GM12878 (cell line): ENCODE measurements at regions not wholly inside any gene's neighbourhood (a gene's known extent, or its start where the extent isn't known, plus 50 kb on each side); places are given as distances from the start of the nearest gene placed in this dataset.

Source experiments
- ATAC-seq: fragments of 200-7000 bp; cut with Tn5 transposase; 3 replicates; pipeline ENCODE4 v1.9.1; 2020; ENCODE audit warnings: mild to moderate bottlenecking, moderate library complexity
- BruUV-seq: library from RNA; stranded (reverse); fragments of 400-500 nt; replicated peaks from 2 replicates; lab custom pipeline; 2021; lab: Mats Ljungman, UMichigan
- CTCF ChIA-PET: fragments of 300-600 bp; sonication (Branson Sonifier 250); formaldehyde crosslinking; extraction: SDS; loops from one replicate; lab custom pipeline; 2021; ENCODE audit warnings: inconsistent platforms; lab: Yijun Ruan, JAX
- POLR2A ChIA-PET: fragments of 350-600 bp; formaldehyde crosslinking; extraction: SDS; loops from one replicate; lab custom pipeline; 2021; ENCODE audit warnings: inconsistent platforms; lab: Charles Lee
- RAD21 ChIA-PET: fragments of 300-600 bp; sonication (Branson Sonifier 250); formaldehyde crosslinking; loops from one replicate; lab custom pipeline; 2023; ENCODE audit warnings: antibody characterized with exemption; ENCODE audit not compliant: unreplicated experiment; lab: Charles Lee
- SMC1A ChIA-PET: fragments of 300-600 bp; sonication (Branson Sonifier 250); formaldehyde crosslinking; loops from one replicate; lab custom pipeline; 2023; ENCODE audit not compliant: unreplicated experiment, uncharacterized antibody; lab: Charles Lee
- DNase-seq: peaks from one replicate; pipeline ENCODE4 v3.0.0-alpha.2; 2011; ENCODE audit warnings: low read depth, low spot score
- FAIRE-seq: peaks from 3 replicates; lab custom pipeline; 2011; peaks lifted over from hg19 to GRCh38; lab: Jason Lieb, UNC
- H2AFZ ChIP-seq: 2 replicates; pipeline ENCODE4 v1.6.0; 2011; ENCODE audit warnings: low read depth, low read length, control low read depth; ENCODE audit not compliant: control insufficient read depth
- H3K27ac ChIP-seq: 2 replicates; pipeline ENCODE4 v1.5.1; 2011; ENCODE audit warnings: control low read depth; ENCODE audit not compliant: control insufficient read depth, insufficient read depth
- H3K27me3 ChIP-seq, 2 experiments: replicated peaks in 1 of 2; 2 replicates each; pipeline versions ENCODE4 v1.6.0 to v1.6.1; 2011; ENCODE audit warnings: low read length in 1 of 2; ENCODE audit not compliant: control insufficient read depth in 2 of 2, insufficient read depth in 2 of 2
- H3K36me3 ChIP-seq, 2 experiments: 2 replicates each; pipeline ENCODE4 v1.5.1; 2011; ENCODE audit warnings: low read length in 1 of 2; ENCODE audit not compliant: control insufficient read depth in 2 of 2, insufficient read depth in 2 of 2
- H3K4me1 ChIP-seq: 2 replicates; pipeline ENCODE4 v1.6.1; 2011; ENCODE audit warnings: mild to moderate bottlenecking, low read length, moderate library complexity, mixed read lengths; ENCODE audit not compliant: control insufficient read depth, insufficient read depth
- H3K4me2 ChIP-seq: 2 replicates; pipeline ENCODE4 v1.6.0; 2011; ENCODE audit warnings: control low read depth; ENCODE audit not compliant: control insufficient read depth, insufficient read depth
- H3K4me3 ChIP-seq: fragments of 200-600 bp; sonication (generic); 2 replicates; pipeline ENCODE4 v1.5.1; 2016
- H3K79me2 ChIP-seq: 2 replicates; pipeline ENCODE4 v1.6.0; 2011; ENCODE audit warnings: low read length; ENCODE audit not compliant: control insufficient read depth, insufficient read depth
- H3K9ac ChIP-seq: 2 replicates; pipeline ENCODE4 v1.8.0; 2011; ENCODE audit warnings: low read length, control low read depth, mixed read lengths; ENCODE audit not compliant: control insufficient read depth, insufficient read depth
- H3K9me3 ChIP-seq: replicated peaks from 3 replicates; pipeline ENCODE4 v1.5.1; 2011; ENCODE audit warnings: mild to moderate bottlenecking, low read length; ENCODE audit not compliant: control insufficient read depth, insufficient read depth
- H4K20me1 ChIP-seq: 2 replicates; pipeline ENCODE4 v1.6.0; 2011; ENCODE audit not compliant: control insufficient read depth, insufficient read depth
- BCL11A ChIP-seq: IDR thresholded peaks from 2 replicates; pipeline ENCODE4 v1.6.1; 2011; ENCODE audit warnings: low read depth, low read length
- BHLHE40 ChIP-seq, 2 experiments: fragments of 450-650 bp in 1 of 2; IDR thresholded peaks; 2 replicates each; pipeline ENCODE4 v1.6.1; 2011 to 2017; ENCODE audit warnings: low read depth in 2 of 2, borderline replicate concordance in 1 of 2, improper control_type of control experiment in 1 of 2, low read length in 1 of 2, mild to moderate bottlenecking in 1 of 2
- BMI1 ChIP-seq: fragments of 450-650 bp; IDR thresholded peaks from 2 replicates; pipeline ENCODE4 v1.6.1; 2016; ENCODE audit warnings: mild to moderate bottlenecking, moderate library complexity, borderline replicate concordance
- GABPA ChIP-seq: IDR thresholded peaks from 2 replicates; pipeline ENCODE4 v1.6.1; 2014; ENCODE audit warnings: antibody characterized with exemption, low read depth, mild to moderate bottlenecking, inconsistent platforms
- IKZF1 ChIP-seq: fragments of 450-650 bp; conservative IDR thresholded peaks from 2 replicates; pipeline ENCODE4 v1.6.1; 2017; ENCODE audit warnings: antibody characterized with exemption, mild to moderate bottlenecking
- IKZF2 ChIP-seq, 2 experiments: fragments of 450-650 bp; IDR thresholded peaks; 2 replicates each; pipeline ENCODE4 v1.6.1; 2017; ENCODE audit warnings: mild to moderate bottlenecking in 2 of 2, moderate library complexity in 2 of 2
- IRF4 ChIP-seq: IDR thresholded peaks from 2 replicates; pipeline ENCODE4 v1.6.1; 2011; ENCODE audit warnings: low read depth, low read length
- MEF2A ChIP-seq: IDR thresholded peaks from 2 replicates; pipeline ENCODE4 v1.6.1; 2011; ENCODE audit warnings: low read depth, mild to moderate bottlenecking, low read length, moderate library complexity; ENCODE audit not compliant: insufficient read depth
- MTA3 ChIP-seq: IDR thresholded peaks from 2 replicates; pipeline ENCODE4 v1.6.1; 2012; ENCODE audit warnings: low read length, inconsistent platforms, borderline replicate concordance
- MYC ChIP-seq: IDR thresholded peaks from 2 replicates; pipeline ENCODE4 v1.6.1; 2011; ENCODE audit warnings: mild to moderate bottlenecking, low read length, moderate library complexity, inconsistent platforms; ENCODE audit not compliant: insufficient read depth, insufficient replicate concordance, insufficient read length, severe bottlenecking
- NFXL1 ChIP-seq: fragments of 450-650 bp; IDR thresholded peaks from 2 replicates; pipeline ENCODE4 v1.6.1; 2017; ENCODE audit warnings: antibody characterized with exemption, mild to moderate bottlenecking, borderline replicate concordance
- NFYA ChIP-seq: IDR thresholded peaks from 2 replicates; pipeline ENCODE4 v1.6.1; 2011; ENCODE audit warnings: low read depth, mild to moderate bottlenecking, low read length, improper control_type of control experiment, borderline replicate concordance
- NRF1 ChIP-seq: conservative IDR thresholded peaks from 2 replicates; pipeline ENCODE4 v1.6.1; 2011; ENCODE audit warnings: mild to moderate bottlenecking, low read depth, low read length, improper control_type of control experiment
- PAX8 ChIP-seq: fragments of 450-650 bp; IDR thresholded peaks from 2 replicates; pipeline ENCODE4 v1.6.1; 2017; ENCODE audit warnings: mild to moderate bottlenecking, moderate library complexity
- RCOR1 ChIP-seq: conservative IDR thresholded peaks from 2 replicates; pipeline ENCODE4 v1.6.1; 2012; ENCODE audit warnings: low read depth, low read length, improper control_type of control experiment
- SIX5 ChIP-seq: IDR thresholded peaks from 2 replicates; pipeline ENCODE4 v1.6.1; 2011; ENCODE audit warnings: mild to moderate bottlenecking, low read depth, low read length, moderate library complexity; ENCODE audit not compliant: severe bottlenecking
- STAT3 ChIP-seq: IDR thresholded peaks from 2 replicates; pipeline ENCODE4 v1.6.1; 2011; ENCODE audit warnings: low read depth, low read length, improper control_type of control experiment
- SUZ12 ChIP-seq: fragments of 200-600 bp; sonication (generic); IDR thresholded peaks from one replicate; pipeline ENCODE4 v1.6.1; 2018; ENCODE audit warnings: antibody characterized with exemption, mild to moderate bottlenecking; ENCODE audit not compliant: unreplicated experiment
- ZNF24 ChIP-seq: fragments of 450-650 bp; IDR thresholded peaks from 2 replicates; pipeline ENCODE4 v1.6.1; 2017; ENCODE audit warnings: antibody characterized with exemption, mild to moderate bottlenecking
- ZNF384 ChIP-seq: IDR thresholded peaks from 2 replicates; pipeline ENCODE4 v1.6.1; 2012; ENCODE audit warnings: low read depth, mild to moderate bottlenecking, low read length, improper control_type of control experiment, borderline replicate concordance
- WGBS: methylation state at CpG from one replicate; pipeline ENCODE4 v1.1.6; 2016; ENCODE audit warnings: low lambda C conversion rate; ENCODE audit not compliant: insufficient replicate concordance, insufficient coverage; ENCODE audit errors: missing lambda C conversion rate; 5-methylcytosine and 5-hydroxymethylcytosine counted together
- in situ Hi-C: fragments of 300-500 bp; cut with MboI; formaldehyde crosslinking; loops from 9 replicates; pipeline ENCODE4 v1.14.3; 2018; ENCODE audit warnings: mixed read lengths
- intact Hi-C: fragments of 100-400 bp; cut with micrococcal nuclease; formaldehyde crosslinking; loops from one replicate; pipeline ENCODE4 v1.14.2; 2022; ENCODE audit not compliant: unreplicated experiment

DNA sequence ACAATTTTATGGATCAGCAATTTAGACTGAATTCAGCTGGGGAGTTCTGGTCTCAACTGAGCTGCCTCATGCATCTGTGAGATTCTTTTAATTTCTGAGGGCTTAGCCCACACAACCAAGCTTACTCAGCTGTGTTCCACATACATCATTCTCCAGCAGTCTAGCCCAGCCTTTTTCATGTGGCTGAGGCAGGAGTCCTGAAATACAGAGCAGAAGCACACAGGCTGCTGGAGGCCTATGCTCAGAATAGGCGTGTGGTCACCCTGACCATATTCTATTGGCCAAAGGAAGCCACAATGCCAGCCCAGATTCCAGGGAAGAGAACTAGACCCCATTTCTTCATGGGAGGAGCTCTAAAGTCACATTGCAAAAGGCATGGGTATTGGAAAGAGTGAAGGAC lies 72.3 kb upstream of the DHRS4 start:
- H3K9me3 ChIP-seq, result no peaks in the 10 kb centered on the region
- intact Hi-C loops (no loop called here), in situ Hi-C loops (no loop called here)
- DNase-seq (no peak), ATAC-seq (no peak), FAIRE-seq (no peak)
- POLR2A ChIA-PET, result interaction anchor here (0.6 kb wide), 1 partner anchor 634 kb away, joined by 4 read pairs; no protein-coding TSS in a partner anchor
- H3K27ac ChIP-seq, result no peak overlapping the region
- no peak overlapping the region for H3K9ac ChIP-seq
- H3K4me3 ChIP-seq, result no peak overlapping the region
- 39% methylated on average over 1 of the region's 1 CpG for WGBS
- H3K4me1 ChIP-seq, result no peaks in the 10 kb centered on the region
- CTCF ChIA-PET, result no interaction called here
- H3K4me2 ChIP-seq, result no peak overlapping the region
- H3K27me3 ChIP-seq, result no peaks in the 10 kb centered on the region
- H2AFZ ChIP-seq, result no peak overlapping the region
- no peak for TF ChIP-seq NFYA
- TF ChIP-seq SIX5, result no peak
- no peak for TF ChIP-seq MYC
- TF ChIP-seq GABPA, result no peak
- no peak for TF ChIP-seq MEF2A
- TF ChIP-seq ZNF24, result no peak
- no peak for TF ChIP-seq SUZ12
- no peak for TF ChIP-seq MTA3
- no peak for TF ChIP-seq PAX8
- no peak for TF ChIP-seq BMI1
- no peak for TF ChIP-seq BHLHE40 (IDR thresholded peaks at IDR 0.05; ENCODE audit: borderline replicate concordance in 1 of 2, low read depth in 2 of 2, low read length in 1 of 2)
- TF ChIP-seq IKZF2 (IDR thresholded peaks at IDR 0.05), result no peak
- no peak for TF ChIP-seq BCL11A
- TF ChIP-seq IKZF1, result no peak
- TF ChIP-seq STAT3, result no peak
- TF ChIP-seq NFXL1, result no peak
- TF ChIP-seq ZNF384, result no peak
- no peak for TF ChIP-seq IRF4
- TF ChIP-seq NRF1, result no peak
- TF ChIP-seq RCOR1, result no peak
- RAD21 ChIA-PET, result no interaction called here
- BruUV-seq, result no TSS peak
- no peaks in the 10 kb centered on the region for H3K79me2 ChIP-seq
- no peaks in the 10 kb centered on the region for H4K20me1 ChIP-seq
- H3K36me3 ChIP-seq, result no peaks in the 10 kb centered on the region
- SMC1A ChIA-PET, result no interaction called here
